ENCODE measurements at regions not wholly inside any gene's neighbourhood (a gene's known extent, or its start where the extent isn't known, plus 50 kb on each side); places are given as distances from the start of the nearest gene placed in this dataset.

DNA sequence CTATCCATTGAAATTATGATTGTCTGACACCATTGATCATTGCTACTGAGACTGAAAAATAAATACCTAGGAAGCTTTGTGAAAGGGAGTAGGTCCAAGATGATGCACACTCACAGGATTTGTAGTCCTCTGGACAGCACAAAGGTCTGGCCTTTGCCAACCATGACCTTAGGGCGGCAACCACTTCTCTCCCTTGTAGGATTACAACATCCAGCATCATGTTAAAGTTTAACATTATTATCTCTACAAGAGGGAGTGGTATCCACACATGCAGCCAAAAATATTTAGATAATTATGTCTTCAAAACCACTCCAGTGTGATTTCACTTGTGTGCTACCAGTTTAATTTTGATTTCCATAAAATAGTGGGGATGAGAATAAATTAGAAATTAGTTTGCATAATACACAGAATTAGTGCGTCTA, 51.1 kb upstream of the NHSL1 start:
- DNase-seq (ENCODE audit: low read depth) = peak; percentile 72
- no peak overlapping the region for H3K4me3 ChIP-seq (ENCODE audit: low read depth, low read length)
- TF ChIP-seq, protein P1, sequence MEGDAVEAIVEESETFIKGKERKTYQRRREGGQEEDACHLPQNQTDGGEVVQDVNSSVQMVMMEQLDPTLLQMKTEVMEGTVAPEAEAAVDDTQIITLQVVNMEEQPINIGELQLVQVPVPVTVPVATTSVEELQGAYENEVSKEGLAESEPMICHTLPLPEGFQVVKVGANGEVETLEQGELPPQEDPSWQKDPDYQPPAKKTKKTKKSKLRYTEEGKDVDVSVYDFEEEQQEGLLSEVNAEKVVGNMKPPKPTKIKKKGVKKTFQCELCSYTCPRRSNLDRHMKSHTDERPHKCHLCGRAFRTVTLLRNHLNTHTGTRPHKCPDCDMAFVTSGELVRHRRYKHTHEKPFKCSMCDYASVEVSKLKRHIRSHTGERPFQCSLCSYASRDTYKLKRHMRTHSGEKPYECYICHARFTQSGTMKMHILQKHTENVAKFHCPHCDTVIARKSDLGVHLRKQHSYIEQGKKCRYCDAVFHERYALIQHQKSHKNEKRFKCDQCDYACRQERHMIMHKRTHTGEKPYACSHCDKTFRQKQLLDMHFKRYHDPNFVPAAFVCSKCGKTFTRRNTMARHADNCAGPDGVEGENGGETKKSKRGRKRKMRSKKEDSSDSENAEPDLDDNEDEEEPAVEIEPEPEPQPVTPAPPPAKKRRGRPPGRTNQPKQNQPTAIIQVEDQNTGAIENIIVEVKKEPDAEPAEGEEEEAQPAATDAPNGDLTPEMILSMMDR (IDR thresholded peaks at IDR 0.05; ENCODE audit: insufficient read depth, low read length) = no peak

DNA sequence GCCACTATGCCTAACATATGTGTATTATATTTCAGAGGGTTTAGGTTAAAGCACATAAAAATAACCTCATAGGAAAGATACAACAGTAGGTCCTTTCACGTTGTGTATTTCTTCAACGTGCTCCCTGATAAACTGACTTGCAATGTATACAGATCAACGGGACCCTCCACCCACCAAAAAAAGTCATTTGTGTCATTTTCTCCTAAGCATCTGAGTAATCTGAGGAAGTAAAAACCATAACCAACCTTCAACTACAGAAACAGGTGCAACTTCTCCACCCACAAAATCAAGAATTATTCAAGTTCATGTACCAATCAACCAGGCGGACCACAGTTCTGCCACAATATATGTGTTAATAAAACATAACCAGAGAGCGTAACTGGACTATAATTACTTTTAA, 54.9 kb upstream of the NHSL1 start:
- TF ChIP-seq, protein P1 (IDR thresholded peaks at IDR 0.05; ENCODE audit: insufficient read depth, low read length) = no peak
- no peak for DNase-seq (ENCODE audit: low read depth)
- H3K4me3 ChIP-seq (ENCODE audit: low read depth, low read length) = no peak overlapping the region

GRCh38 chr6:138555421-138555988, 56.2 kb upstream of the NHSL1 start:
- TF ChIP-seq, protein P1 (IDR thresholded peaks at IDR 0.05; ENCODE audit: insufficient read depth, low read length) = no peak
- peak; percentile 24 for DNase-seq (ENCODE audit: low read depth)

DNA sequence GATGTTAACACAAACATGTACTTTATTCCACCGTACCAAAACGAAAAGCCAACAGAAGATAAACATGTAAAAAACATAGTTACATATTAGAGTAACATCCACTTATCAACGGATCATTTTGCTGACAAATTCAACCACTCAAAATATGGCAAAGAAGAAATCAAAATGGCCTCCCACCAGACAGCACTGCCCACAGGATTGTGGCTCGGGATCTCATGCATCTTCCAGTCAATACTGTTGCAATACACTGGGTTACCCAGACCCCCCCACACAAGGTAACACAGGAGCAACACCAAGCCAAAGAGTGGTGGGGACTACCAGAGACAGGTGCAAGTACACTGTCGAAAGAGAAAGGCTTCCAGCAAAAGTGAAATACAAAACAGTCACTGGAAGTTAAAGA, 57.9 kb upstream of the NHSL1 start:
- H3K4me3 ChIP-seq (ENCODE audit: low read depth, low read length) = no peak overlapping the region
- TF ChIP-seq, protein P1 (IDR thresholded peaks at IDR 0.05; ENCODE audit: insufficient read depth, low read length) = no peak
- DNase-seq (ENCODE audit: low read depth) = no peak

More at GRCh38 chr6:138555421-138555988, 56.2 kb upstream of the NHSL1 start:
- H3K4me3 ChIP-seq (ENCODE audit: low read depth, low read length) = no peak overlapping the region

GRCh38 chr6:138559143-138559542, 59.8 kb upstream of the NHSL1 start:
- no peak for DNase-seq (ENCODE audit: low read depth)
- TF ChIP-seq, protein P1 (IDR thresholded peaks at IDR 0.05; ENCODE audit: insufficient read depth, low read length) = no peak
- H3K4me3 ChIP-seq (ENCODE audit: low read depth, low read length) = no peak overlapping the region

- TF ChIP-seq, protein P1 (IDR thresholded peaks at IDR 0.05; ENCODE audit: insufficient read depth, low read length) = no peak
- DNase-seq (ENCODE audit: low read depth) = no peak
- no peak overlapping the region for H3K4me3 ChIP-seq (ENCODE audit: low read depth, low read length)
Measured at GRCh38 chr6:138560130-138560860, 61.0 kb upstream of the NHSL1 start.
